ENCODE measurements at regions not wholly inside any gene's neighbourhood (a gene's known extent, or its start where the extent isn't known, plus 50 kb on each side); places are given as distances from the start of the nearest gene placed in this dataset.

- no peak for DNase-seq (ENCODE audit: low read depth)
Observed at GRCh38 chr6:8276148-8276547, 159.2 kb downstream of the SLC35B3 start.

DNA sequence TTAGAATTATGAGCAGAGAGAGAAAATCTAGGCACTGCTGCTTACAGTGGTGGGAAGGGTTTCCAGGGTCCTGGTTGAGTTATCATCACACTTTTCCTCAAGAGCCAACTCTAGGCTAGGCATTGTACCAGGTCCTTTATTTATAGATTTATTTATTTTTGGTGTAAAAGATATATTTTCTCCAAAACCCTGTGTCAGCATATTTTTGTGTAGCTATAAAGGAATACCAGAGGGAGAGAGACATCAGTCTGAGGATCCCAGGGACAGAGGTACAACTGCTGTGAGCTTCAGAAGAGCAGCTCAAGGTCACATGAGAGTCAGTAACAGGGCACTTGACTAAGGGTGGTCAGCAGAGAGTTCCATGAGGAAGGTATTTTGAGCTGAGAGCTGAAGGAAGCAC lies 159.7 kb downstream of the SLC35B3 start:
- DNase-seq (ENCODE audit: low read depth), result no peak

GRCh38 chr6:8274226-8274625 lies 161.1 kb downstream of the SLC35B3 start:
- no peak for DNase-seq (ENCODE audit: low read depth)

- no peak for DNase-seq (ENCODE audit: low read depth)
Observed at GRCh38 chr6:8269872-8270454, 165.4 kb downstream of the SLC35B3 start.

GRCh38 chr6:8269094-8269493 lies 166.3 kb downstream of the SLC35B3 start:
- no peak for DNase-seq (ENCODE audit: low read depth)

- no peak for DNase-seq (ENCODE audit: low read depth)
Observed at GRCh38 chr6:8268606-8269005, 166.3 kb upstream of the EEF1E1 start.

GRCh38 chr6:8268156-8268555 lies 165.8 kb upstream of the EEF1E1 start:
- no peak for DNase-seq (ENCODE audit: low read depth)

DNA sequence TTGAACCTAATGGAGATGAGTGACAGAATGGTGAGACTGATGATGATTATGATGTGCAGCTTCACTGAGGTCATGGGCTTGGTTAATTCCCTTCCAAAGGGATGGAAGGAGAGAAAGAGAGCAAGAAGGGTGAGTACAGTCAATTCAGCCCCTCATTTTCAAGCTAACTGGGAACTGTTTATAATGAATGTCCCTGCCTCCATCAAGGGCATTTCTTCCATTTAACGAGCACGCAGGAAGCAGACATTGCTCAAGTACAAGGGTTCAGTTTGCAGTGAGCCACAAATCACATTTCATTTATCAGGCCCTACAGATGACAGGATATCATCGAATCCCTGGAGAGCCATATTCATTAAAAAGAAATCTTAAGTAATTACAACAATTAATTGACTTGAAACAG lies 158.3 kb upstream of the EEF1E1 start:
- no peak for DNase-seq (ENCODE audit: low read depth)

- DNase-seq (ENCODE audit: low read depth), result no peak
Observed at GRCh38 chr6:8246403-8246802, 144.1 kb upstream of the EEF1E1 start.

DNA sequence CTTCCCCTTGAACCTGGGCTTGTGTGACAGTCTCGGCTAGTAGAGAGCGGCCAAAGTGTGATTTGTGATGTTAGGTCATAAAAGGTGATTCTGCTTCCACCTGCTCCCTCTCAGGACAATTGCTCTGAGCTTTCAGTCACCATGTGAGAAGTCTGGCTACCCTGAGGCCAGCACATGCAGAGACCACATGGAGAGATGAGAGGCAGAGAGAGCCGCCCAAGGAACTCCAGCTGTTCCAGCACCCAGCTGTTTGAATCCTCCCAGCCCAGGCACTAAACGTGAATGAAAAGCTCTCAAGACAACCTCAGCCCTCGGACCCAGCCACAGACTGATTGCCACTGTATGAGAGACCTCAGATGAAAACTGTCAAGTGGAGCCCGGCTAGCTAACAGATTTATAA lies 143.4 kb upstream of the EEF1E1 start:
- DNase-seq (ENCODE audit: low read depth), result no peak

DNA sequence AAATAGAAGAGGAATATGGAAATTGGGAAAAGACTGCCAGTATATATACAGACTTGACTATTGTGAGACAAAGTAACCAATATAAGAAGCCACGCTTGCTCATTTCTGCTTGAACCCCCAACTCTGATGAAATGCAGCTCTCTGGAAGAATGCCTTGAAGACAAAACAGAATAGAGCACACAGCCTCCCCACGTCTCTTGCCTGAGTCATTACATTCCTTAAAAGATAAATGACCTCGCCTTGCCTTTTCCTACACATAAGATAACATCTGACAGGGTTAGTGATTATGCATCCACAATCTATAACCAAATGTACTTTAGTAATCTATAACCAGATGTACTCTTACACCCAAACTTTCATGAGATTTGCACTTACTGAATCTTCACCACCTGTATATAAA lies 141.1 kb upstream of the EEF1E1 start:
- DNase-seq (ENCODE audit: low read depth), result no peak

DNA sequence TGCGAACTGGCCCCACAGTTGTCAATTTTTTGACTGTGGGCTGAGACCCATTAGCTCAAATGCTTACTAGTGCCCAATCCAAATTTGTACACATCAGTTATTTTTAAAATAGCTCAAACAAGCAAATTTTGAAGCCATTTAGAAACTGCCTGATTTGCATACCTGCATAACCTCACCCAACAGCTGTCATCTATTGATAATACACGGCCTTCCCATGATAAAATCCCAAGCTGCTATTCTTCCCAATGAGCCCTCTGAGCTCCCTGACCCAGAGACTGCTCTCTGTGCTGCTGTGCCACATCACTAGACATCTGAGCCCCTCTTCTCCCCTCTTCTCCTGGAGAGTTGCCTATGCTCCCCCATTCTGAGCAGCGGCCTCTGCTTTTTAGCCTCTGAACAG lies 140.5 kb upstream of the EEF1E1 start:
- no peak for DNase-seq (ENCODE audit: low read depth)

DNA sequence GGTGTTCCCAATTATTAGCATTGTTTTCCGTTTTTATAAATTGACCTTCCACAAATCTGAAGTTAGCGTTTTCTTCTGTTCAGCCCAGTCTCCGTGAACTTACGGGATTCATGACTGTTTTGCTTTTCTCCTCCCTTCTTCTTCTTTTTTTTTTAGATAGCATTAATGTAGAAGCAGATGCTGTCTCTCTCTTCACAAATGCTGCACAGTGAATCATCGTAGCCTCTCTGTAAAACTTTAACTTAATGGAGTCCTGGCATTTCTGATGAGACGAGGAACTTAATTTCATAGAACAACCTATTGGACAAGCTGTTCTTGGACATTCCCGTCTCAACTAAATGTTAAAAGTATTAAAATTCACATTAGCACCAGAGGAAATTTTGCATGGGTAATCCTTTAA lies 138.0 kb upstream of the EEF1E1 start:
- no peak for DNase-seq (ENCODE audit: low read depth)

DNA sequence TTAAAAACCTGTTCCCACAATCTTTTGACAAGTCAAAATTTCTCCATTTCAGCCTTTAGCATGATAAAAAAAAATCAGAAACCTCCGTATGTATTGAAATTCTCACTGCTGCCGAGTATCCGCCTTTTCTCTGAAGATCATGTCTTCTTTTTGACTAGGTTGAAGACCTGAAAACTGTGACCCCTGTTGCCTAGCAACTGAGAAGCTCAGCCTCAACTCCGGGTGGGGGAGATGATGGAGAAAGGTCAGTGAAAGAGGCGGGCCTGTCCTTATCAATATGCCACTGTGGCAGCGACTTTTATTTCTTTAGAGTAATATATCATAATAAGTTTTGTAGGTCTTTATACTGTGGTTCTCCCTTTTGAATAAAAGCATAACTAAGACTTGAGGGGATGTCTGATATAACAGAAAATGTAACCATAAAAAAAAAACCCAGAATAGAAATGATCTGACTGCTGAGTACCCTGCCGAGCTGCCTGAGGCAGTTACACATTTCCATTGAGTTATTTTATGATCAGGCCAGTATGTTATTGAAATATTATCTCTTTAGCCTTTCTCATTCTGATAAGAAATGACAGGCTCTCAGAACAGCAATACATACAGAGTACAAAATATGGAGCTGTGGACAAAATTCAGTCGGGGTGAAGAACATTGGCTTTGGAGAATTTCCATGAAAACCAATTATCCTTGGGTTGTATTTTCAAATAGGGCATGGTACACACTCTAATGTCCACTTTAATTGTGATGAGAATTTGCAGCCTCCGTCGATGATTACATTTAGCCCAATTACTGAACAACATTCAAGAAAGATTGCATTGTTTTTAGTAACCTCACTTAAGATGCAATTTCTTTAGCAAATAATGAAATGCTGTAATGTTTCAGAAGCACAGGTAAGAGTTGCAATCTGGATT lies 136.7 kb upstream of the EEF1E1 start:
- DNase-seq (ENCODE audit: low read depth), result no peak

- DNase-seq (ENCODE audit: low read depth), result no peak
Observed at GRCh38 chr6:8237668-8238067, 135.3 kb upstream of the EEF1E1 start.

DNA sequence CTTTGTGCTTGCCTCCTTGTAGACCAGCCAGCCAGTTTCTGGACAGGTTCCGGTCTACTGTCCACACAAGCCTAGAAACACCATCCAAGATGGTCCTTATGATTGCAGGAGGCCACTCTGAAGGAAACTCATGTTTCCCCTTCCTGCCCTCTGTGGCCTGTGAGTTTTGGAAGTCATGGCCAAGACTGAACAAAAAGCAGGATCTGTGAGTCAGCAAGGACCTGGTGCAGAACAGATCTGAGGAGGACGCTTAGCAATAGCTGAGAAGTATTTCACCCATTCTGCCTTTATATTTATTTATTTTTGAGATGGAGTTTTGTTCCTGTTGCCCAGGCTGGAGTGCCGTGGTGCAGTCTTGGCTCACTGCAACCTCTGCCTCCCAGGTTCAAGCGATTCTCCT lies 134.6 kb upstream of the EEF1E1 start:
- DNase-seq (ENCODE audit: low read depth), result no peak

DNA sequence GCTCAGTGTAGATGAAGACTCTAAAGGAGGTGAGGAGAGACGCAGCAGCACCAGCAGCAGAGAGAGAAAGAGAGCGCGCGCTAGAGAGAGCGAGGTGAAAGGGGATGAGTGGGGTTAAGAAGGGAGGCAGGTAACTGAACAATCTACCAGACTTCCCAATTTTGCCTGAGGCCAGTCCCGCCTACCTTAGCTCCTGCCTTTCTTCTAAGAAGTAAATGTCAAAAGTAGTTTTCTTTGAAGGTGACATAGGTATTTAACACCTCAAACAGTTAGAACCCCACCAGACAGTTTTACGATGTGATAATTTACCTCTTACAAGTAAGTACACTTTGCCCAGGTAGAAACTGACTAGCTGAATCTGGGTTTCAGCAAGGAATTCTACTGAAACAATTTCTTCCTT lies 132.0 kb upstream of the EEF1E1 start:
- DNase-seq (ENCODE audit: low read depth), result no peak

DNA sequence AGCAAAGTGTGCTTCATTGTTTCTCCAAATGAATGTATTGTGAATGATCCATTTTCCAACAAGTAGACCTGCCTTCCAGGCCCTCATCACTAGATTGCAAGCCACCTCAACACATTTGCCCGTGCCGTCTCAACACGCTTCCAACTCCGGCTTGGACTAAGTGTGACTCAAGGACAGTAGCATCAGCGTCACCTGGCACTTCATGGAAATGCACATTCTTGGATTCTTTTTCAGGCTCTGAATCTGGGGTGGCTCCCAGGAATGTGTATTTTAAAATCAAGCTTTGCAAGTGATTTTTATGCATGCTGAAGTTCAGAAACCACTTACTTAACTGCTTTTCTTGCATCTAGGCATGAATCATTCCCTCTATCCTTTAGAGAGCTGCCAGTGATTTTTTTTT lies 129.6 kb upstream of the EEF1E1 start:
- no peak for DNase-seq (ENCODE audit: low read depth)

GRCh38 chr6:8229915-8230756 lies 127.8 kb upstream of the EEF1E1 start:
- no peak for DNase-seq (ENCODE audit: low read depth)

DNA sequence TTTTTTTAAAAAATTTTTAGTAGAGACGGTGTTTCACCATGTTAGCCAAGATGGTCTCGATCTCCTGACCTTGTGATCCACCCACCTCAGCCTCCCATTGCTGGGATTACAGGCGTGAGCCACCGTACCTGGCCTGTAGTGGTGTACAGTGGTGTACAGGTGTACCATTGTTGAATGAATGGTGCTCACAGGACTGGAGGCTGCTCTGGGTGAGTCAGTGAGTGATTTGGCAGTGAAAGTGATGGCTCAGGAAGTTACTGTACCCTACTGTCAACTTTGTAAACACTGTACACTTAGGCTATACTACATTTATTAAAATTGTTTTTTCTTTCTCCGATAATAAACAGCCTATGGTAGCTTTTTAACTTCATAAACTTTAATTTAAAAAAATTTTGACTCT lies 122.8 kb upstream of the EEF1E1 start:
- no peak for DNase-seq (ENCODE audit: low read depth)

DNA sequence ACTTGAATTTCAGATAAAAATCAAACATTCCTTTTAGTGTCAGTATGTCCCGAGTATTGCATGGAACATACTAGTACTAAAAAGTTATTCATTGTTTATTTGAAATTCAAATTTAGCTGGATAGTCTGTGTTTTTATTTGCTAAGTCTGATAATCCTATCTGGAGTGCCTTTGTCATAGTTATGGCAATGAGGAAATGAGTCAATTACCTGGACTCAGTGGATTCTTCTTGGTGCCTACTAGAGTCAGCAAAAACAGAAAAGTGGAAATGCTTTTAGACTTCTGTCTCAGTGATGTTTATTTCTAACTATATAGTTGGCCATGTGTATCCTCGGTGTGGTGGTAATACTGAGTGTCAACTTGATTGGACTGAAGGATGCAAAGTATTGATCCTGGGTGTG lies 121.3 kb upstream of the EEF1E1 start:
- no peak for DNase-seq (ENCODE audit: low read depth)

GRCh38 chr6:8219352-8219943 lies 117.1 kb upstream of the EEF1E1 start:
- DNase-seq (ENCODE audit: low read depth), result peak; percentile 2

DNA sequence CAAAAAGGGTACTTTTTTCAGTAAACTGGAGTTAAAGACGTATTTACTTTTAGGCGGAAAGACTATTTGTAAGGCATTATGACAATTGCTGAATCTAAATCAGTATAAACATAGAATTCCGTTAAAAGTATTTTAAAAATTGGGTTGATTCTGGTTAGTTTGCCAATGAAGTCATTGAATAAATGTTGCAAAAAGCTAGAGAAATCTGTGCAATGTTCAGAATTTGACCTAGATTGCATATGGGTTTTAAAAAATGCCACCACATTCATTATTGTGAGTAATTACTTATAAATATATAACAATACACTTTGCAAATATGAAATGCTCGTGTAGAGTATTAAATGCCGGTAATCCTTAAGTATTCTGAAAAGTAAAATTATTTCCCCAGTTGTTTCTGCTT lies 116.5 kb upstream of the EEF1E1 start:
- no peak for DNase-seq (ENCODE audit: low read depth)

Measured in stimulated activated CD4-positive, alpha-beta T cell treated with anti-CD3 and anti-CD28 coated beads, Interleukin-2, amount 100 ng/mL, for 4 hours (primary cell).